Sigmoid colon (tissue), 6 donors: ENCODE measurements at regions not wholly inside any gene's neighbourhood (a gene's known extent, or its start where the extent isn't known, plus 50 kb on each side); places are given as distances from the start of the nearest gene placed in this dataset.

Experiments used
- DNase-seq: peaks from one replicate; pipeline ENCODE4 v3.0.0-alpha.2; 2019
- H3K27ac ChIP-seq, 4 donors: fragments of 200-600 bp; sonication (generic); one replicate each; pipeline ENCODE4 v1.5.1; 2016 to 2019; ENCODE audit warnings: mild to moderate bottlenecking in 1 of 4
- H3K27me3 ChIP-seq, 3 donors: fragments of 200-600 bp; sonication (generic); one replicate each; pipeline ENCODE4 v1.5.1; 2019; ENCODE audit warnings: mild to moderate bottlenecking in 1 of 3
- H3K36me3 ChIP-seq, 4 donors: fragments of 200-600 bp; sonication (generic); one replicate each; pipeline ENCODE4 v1.5.1; 2016 to 2019
- H3K4me1 ChIP-seq, 4 donors: fragments of 200-600 bp; sonication (generic); one replicate each; pipeline ENCODE4 v1.5.1; 2017 to 2019
- H3K4me3 ChIP-seq, 4 donors: fragments of 200-600 bp; sonication (generic); one replicate each; pipeline ENCODE4 v1.5.1; 2017 to 2019; ENCODE audit warnings: mild to moderate bottlenecking in 2 of 4, moderate library complexity in 1 of 4
- H3K9me3 ChIP-seq, 4 donors: fragments of 200-600 bp in 3 of 4; sonication (generic) in 3 of 4; one replicate each; pipeline versions ENCODE4 v1.5.1 to v1.6.1; 2013 to 2019
- EP300 ChIP-seq, 4 donors: sonication (generic); formaldehyde crosslinking; IDR thresholded peaks; one replicate each; pipeline ENCODE4 v1.6.1; 2017; ENCODE audit warnings: antibody characterized with exemption in 4 of 4
- POLR2A ChIP-seq, 2 donors: fragments of 450-650 bp; IDR thresholded peaks; one replicate each; pipeline ENCODE4 v1.6.1; 2016; ENCODE audit warnings: antibody characterized with exemption in 2 of 2, mild to moderate bottlenecking in 2 of 2, moderate library complexity in 2 of 2
- POLR2AphosphoS5 ChIP-seq, 4 donors: sonication (generic); formaldehyde crosslinking; IDR thresholded peaks; one replicate each; pipeline ENCODE4 v1.6.1; 2017; ENCODE audit warnings: antibody characterized with exemption in 4 of 4
- WGBS, 2 donors: extraction: QIAGEN DNeasy Blood & Tissue Kit; methylation state at CpG; one replicate each; pipeline ENCODE4 v1.1.7; 2013; 5-methylcytosine and 5-hydroxymethylcytosine counted together
- intact Hi-C: fragments of 100-400 bp; cut with DNase I; formaldehyde crosslinking; loops from one replicate; pipeline ENCODE4 v1.15.1; 2023
- TF ChIP-seq, protein P1 (sequence below), 4 experiments: fragments of 450-650 bp in 3 of 4; fragments of 200-600 bp in 1 of 4; IDR thresholded peaks; one replicate each; pipeline ENCODE4 v1.5.1; 2016 to 2019; ENCODE audit warnings: antibody characterized with exemption in 4 of 4, mild to moderate bottlenecking in 3 of 4, moderate library complexity in 2 of 4
- donor health status: healthy with polysubstance abuse.
- donor health status: healthy.

DNA sequence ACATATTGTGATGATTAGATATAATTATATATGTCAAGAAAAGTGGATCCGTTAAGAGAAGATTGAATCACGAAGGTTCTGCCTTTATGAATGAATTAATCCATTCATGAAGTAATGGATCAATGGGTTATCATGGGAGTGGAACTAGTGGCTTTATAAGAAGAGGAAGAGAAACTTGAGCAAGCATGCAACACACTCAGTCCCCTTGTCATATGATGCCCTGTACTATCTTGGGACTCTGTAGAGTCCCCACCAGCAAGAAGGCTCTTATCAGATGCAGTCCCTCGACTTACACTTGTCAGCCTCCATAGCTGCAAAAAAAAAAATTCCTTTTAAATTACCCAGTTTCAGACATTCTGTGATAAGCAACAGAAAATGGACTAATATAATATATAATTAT, 301.9 kb downstream of the RAP2B start:
- no peak for DNase-seq
- Histone ChIP-seq H3K36me3 (no peaks in the 10 kb centered on the region), H3K27ac (no peak overlapping the region), H3K4me1 (no peaks in the 10 kb centered on the region), H3K27me3 (no peaks in the 10 kb centered on the region), H3K4me3 (no peak overlapping the region), H3K9me3 (no peaks in the 10 kb centered on the region)
- 81 to 87% methylated on average over 3 of the region's 3 CpGs for WGBS, 2 donors
- TF ChIP-seq EP300 (IDR thresholded peaks at IDR 0.05), result no peak
- no peak for TF ChIP-seq POLR2A (IDR thresholded peaks at IDR 0.05)
- no peak for TF ChIP-seq POLR2AphosphoS5 (IDR thresholded peaks at IDR 0.05)
- TF ChIP-seq, protein P1, sequence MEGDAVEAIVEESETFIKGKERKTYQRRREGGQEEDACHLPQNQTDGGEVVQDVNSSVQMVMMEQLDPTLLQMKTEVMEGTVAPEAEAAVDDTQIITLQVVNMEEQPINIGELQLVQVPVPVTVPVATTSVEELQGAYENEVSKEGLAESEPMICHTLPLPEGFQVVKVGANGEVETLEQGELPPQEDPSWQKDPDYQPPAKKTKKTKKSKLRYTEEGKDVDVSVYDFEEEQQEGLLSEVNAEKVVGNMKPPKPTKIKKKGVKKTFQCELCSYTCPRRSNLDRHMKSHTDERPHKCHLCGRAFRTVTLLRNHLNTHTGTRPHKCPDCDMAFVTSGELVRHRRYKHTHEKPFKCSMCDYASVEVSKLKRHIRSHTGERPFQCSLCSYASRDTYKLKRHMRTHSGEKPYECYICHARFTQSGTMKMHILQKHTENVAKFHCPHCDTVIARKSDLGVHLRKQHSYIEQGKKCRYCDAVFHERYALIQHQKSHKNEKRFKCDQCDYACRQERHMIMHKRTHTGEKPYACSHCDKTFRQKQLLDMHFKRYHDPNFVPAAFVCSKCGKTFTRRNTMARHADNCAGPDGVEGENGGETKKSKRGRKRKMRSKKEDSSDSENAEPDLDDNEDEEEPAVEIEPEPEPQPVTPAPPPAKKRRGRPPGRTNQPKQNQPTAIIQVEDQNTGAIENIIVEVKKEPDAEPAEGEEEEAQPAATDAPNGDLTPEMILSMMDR (IDR thresholded peaks at IDR 0.05), result no peak
- intact Hi-C loops, result no loop called here

DNA sequence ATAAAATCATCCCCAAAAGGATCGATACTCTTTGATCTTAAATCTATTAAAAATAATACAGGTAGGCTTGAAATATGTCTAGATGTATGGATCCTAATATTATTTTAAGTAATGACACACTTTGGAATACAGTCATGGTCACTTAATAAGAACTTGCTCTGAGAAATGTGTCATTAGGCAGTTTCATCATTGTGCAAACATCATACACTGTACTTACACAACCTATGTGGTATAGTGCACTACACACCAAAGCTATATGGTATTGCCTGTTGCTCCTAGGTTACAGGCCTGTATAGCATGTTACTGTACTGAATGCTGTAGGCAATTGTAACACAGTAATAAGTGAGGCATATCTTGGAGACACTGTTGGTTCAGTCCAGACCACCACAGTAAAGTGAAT, 307.1 kb downstream of the RAP2B start:
- Histone ChIP-seq H3K36me3 (no peaks in the 10 kb centered on the region), H3K27me3 (no peaks in the 10 kb centered on the region), H3K4me1 (no peaks in the 10 kb centered on the region), H3K27ac (no peak overlapping the region), H3K9me3 (no peaks in the 10 kb centered on the region), H3K4me3 (no peak overlapping the region)
- WGBS, 2 donors, result 94 to 97% methylated on average over 1 of the region's 1 CpG
- no peak for DNase-seq
- intact Hi-C loops, result no loop called here
- no peak for TF ChIP-seq EP300 (IDR thresholded peaks at IDR 0.05)
- TF ChIP-seq, protein P1 (IDR thresholded peaks at IDR 0.05), result no peak

DNA sequence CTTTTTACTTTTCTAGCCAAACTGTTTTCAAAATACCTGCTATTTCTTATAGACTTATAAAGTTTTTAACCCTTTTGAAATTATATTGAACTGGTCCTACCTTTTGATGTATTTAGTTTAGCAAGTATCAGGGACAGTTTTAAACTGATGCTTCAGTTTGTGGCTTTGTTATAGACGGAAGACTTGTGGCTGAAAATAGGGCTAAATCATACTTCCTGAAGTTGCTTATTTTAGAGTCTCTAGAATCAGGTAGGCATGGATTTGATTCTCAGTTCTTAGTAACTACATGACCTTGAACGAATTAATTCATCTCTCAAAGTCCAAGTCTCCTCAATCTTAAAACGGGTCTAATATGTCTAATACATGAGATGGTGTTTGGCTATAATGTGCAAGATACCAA, 322.8 kb downstream of the RAP2B start:
- intact Hi-C loops, result no loop called here
- WGBS, 2 donors, result 52 to 79% methylated on average over 3 of the region's 3 CpGs
- H3K27me3 ChIP-seq, result no peaks in the 10 kb centered on the region
- no peak overlapping the region for H3K27ac ChIP-seq
- H3K4me3 ChIP-seq, result no peak overlapping the region
- no peaks in the 10 kb centered on the region for H3K4me1 ChIP-seq
- no peaks in the 10 kb centered on the region for H3K9me3 ChIP-seq
- H3K36me3 ChIP-seq, result no peaks in the 10 kb centered on the region
- no peak for DNase-seq
- TF ChIP-seq, protein P1 (IDR thresholded peaks at IDR 0.05), result no peak
- TF ChIP-seq POLR2A (IDR thresholded peaks at IDR 0.05) (no peak), EP300 (IDR thresholded peaks at IDR 0.05) (no peak), POLR2AphosphoS5 (IDR thresholded peaks at IDR 0.05) (no peak)

DNA sequence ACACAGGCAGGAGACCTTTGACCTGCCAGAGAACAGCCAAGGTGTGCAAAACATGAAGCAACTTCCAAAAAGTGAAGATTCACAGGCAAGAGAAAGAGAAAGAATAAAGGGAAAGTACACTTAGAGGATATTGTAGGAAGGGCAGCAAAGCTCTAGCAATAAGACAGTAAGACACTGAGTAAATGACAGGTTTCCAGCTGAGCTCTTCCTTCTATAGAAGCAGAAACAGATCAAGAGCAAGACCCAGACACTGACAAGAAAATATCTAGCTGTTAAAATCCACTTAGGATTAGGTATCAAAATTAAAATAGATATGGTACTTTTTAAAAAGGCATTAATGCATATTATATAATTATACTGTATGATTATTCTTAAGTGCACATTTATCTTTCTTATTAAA, 333.4 kb downstream of the RAP2B start:
- Histone ChIP-seq H3K4me3 (no peak overlapping the region), H3K27me3 (no peaks in the 10 kb centered on the region), H3K4me1 (no peaks in the 10 kb centered on the region), H3K9me3 (no peaks in the 10 kb centered on the region), H3K36me3 (no peaks in the 10 kb centered on the region), H3K27ac (no peak overlapping the region)
- TF ChIP-seq EP300 (IDR thresholded peaks at IDR 0.05), result no peak
- no peak for TF ChIP-seq POLR2AphosphoS5 (IDR thresholded peaks at IDR 0.05)
- no peak for TF ChIP-seq POLR2A (IDR thresholded peaks at IDR 0.05)
- TF ChIP-seq, protein P1 (IDR thresholded peaks at IDR 0.05), result no peak
- DNase-seq, result no peak
- intact Hi-C loops, result no loop called here

DNA sequence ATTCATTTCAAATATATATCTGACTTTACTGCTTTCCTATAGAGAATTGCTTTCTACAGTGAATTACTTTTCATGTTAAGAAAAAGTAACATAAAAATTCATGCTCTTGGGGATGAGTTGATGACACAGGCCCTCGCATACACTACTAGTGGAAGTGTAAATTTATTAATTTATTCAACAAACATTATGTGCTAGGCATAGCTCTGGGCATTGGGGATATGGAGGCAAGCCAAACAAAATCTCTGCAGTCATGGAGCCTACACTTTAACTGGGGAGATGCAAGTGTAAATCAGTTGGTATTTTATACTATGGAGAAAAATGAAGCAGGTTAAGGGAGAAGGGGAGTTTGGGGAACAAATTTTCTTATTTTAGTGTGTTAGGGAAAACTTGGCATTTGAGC, 340.7 kb downstream of the RAP2B start:
- Histone ChIP-seq H3K36me3 (no peaks in the 10 kb centered on the region), H3K27me3 (no peaks in the 10 kb centered on the region), H3K4me3 (no peak overlapping the region), H3K27ac (no peak overlapping the region), H3K4me1 (no peaks in the 10 kb centered on the region), H3K9me3 (no peaks in the 10 kb centered on the region)
- 83 to 87% methylated on average over 1 of the region's 1 CpG for WGBS, 2 donors
- intact Hi-C loops, result no loop called here
- DNase-seq, result no peak
- TF ChIP-seq EP300 (IDR thresholded peaks at IDR 0.05) (no peak), POLR2AphosphoS5 (IDR thresholded peaks at IDR 0.05) (no peak), POLR2A (IDR thresholded peaks at IDR 0.05) (no peak)
- TF ChIP-seq, protein P1 (IDR thresholded peaks at IDR 0.05), result no peak
